ENCODE measurements at regions not wholly inside any gene's neighbourhood (a gene's known extent, or its start where the extent isn't known, plus 50 kb on each side); places are given as distances from the start of the nearest gene placed in this dataset.

DNA sequence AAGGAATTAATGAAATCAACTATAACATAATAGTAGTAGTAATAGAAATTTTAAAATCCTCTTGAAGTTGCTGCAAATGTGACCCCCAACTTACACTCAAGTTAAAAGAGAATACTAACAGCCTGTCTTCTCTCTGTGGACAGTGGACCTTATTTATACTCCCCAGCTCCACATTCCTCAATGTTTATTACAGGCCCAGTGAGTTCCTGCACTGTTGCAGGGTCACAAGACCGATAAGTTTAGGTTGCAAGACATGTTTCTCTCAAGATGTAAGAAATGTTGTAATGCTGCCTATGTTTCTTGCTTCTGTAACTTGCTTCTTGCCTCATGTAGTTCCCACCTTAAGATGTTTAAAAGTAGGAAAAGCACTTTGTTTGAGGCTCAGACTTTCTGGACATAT, 888.1 kb downstream of the PDCD6IP start:
- CTCF ChIA-PET, result no interaction called here
- no peaks in the 10 kb centered on the region for H3K4me1 ChIP-seq (ENCODE audit: control insufficient read depth, insufficient read depth, low read length)
- TF ChIP-seq, protein P1, sequence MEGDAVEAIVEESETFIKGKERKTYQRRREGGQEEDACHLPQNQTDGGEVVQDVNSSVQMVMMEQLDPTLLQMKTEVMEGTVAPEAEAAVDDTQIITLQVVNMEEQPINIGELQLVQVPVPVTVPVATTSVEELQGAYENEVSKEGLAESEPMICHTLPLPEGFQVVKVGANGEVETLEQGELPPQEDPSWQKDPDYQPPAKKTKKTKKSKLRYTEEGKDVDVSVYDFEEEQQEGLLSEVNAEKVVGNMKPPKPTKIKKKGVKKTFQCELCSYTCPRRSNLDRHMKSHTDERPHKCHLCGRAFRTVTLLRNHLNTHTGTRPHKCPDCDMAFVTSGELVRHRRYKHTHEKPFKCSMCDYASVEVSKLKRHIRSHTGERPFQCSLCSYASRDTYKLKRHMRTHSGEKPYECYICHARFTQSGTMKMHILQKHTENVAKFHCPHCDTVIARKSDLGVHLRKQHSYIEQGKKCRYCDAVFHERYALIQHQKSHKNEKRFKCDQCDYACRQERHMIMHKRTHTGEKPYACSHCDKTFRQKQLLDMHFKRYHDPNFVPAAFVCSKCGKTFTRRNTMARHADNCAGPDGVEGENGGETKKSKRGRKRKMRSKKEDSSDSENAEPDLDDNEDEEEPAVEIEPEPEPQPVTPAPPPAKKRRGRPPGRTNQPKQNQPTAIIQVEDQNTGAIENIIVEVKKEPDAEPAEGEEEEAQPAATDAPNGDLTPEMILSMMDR (IDR thresholded peaks at IDR 0.05), result no peak
- TF ChIP-seq, protein P2, sequence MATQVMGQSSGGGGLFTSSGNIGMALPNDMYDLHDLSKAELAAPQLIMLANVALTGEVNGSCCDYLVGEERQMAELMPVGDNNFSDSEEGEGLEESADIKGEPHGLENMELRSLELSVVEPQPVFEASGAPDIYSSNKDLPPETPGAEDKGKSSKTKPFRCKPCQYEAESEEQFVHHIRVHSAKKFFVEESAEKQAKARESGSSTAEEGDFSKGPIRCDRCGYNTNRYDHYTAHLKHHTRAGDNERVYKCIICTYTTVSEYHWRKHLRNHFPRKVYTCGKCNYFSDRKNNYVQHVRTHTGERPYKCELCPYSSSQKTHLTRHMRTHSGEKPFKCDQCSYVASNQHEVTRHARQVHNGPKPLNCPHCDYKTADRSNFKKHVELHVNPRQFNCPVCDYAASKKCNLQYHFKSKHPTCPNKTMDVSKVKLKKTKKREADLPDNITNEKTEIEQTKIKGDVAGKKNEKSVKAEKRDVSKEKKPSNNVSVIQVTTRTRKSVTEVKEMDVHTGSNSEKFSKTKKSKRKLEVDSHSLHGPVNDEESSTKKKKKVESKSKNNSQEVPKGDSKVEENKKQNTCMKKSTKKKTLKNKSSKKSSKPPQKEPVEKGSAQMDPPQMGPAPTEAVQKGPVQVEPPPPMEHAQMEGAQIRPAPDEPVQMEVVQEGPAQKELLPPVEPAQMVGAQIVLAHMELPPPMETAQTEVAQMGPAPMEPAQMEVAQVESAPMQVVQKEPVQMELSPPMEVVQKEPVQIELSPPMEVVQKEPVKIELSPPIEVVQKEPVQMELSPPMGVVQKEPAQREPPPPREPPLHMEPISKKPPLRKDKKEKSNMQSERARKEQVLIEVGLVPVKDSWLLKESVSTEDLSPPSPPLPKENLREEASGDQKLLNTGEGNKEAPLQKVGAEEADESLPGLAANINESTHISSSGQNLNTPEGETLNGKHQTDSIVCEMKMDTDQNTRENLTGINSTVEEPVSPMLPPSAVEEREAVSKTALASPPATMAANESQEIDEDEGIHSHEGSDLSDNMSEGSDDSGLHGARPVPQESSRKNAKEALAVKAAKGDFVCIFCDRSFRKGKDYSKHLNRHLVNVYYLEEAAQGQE (IDR thresholded peaks at IDR 0.05; ENCODE audit: insufficient read depth in 1 of 2, low read depth in 2 of 2, low read length in 1 of 2), result no peak
- TF ChIP-seq POLR2AphosphoS5 (IDR thresholded peaks at IDR 0.05; ENCODE audit: low read depth, low read length), result no peak
- TF ChIP-seq TCF7L2 (IDR thresholded peaks at IDR 0.05; ENCODE audit: low read depth, low read length), result no peak
- no peak for TF ChIP-seq SIN3A (IDR thresholded peaks at IDR 0.05; ENCODE audit: borderline replicate concordance, insufficient read depth, low read depth, low read length)
- intact Hi-C loops (cut with micrococcal nuclease; ENCODE audit: unreplicated experiment) (loop anchor here (10.0 kb wide), 1 partner anchor 422 kb away; no protein-coding TSS in a partner anchor), in situ Hi-C loops (cut with HindIII; ENCODE audit: low pct_unique_long_range_greater_than_20kb, low sequenced_read_pairs) (no loop called here)
- no peaks in the 10 kb centered on the region for H3K27me3 ChIP-seq (ENCODE audit: control insufficient read depth, insufficient read depth, low read length)
- no peak overlapping the region for H3K27ac ChIP-seq (ENCODE audit: low read length)
- no peaks in the 10 kb centered on the region for H3K9me3 ChIP-seq (ENCODE audit: control insufficient read depth, insufficient read depth, low read depth, low read length)
- BruUV-seq (replicated peaks), result no TSS peak
- no peak for DNase-seq (ENCODE audit: low read depth, low spot score)
- POLR2A ChIA-PET, result no interaction called here
- H3K36me3 ChIP-seq (ENCODE audit: control insufficient read depth, insufficient read depth, low read length), result no peaks in the 10 kb centered on the region
- ATAC-seq, result no peak
- no peak overlapping the region for H3K4me3 ChIP-seq (ENCODE audit: low read depth in 2 of 2, low read length in 2 of 2)

DNA sequence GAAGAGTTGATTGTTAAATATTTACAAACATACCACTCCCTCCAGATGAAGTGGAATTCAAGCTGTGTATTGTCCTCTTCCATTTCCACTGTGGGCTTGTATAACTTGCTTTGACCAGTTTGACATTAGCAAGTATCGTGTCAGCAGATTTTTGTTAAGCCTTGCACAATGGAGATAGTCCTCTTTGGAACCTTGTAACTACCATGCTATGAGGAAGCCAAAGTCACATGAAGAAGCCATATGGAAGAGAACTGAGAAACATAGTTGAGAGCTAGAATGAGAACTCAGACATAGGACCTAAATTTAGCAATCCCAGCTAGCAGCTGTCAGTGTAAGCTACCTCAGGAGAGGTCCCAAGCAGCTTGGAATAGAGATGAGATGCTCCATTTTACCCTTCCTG, 889.2 kb downstream of the PDCD6IP start:
- TF ChIP-seq POLR2AphosphoS5 (IDR thresholded peaks at IDR 0.05; ENCODE audit: low read depth, low read length), result no peak
- no peak for TF ChIP-seq SIN3A (IDR thresholded peaks at IDR 0.05; ENCODE audit: borderline replicate concordance, insufficient read depth, low read depth, low read length)
- TF ChIP-seq, protein P2 (IDR thresholded peaks at IDR 0.05; ENCODE audit: insufficient read depth in 1 of 2, low read depth in 2 of 2, low read length in 1 of 2), result no peak
- TF ChIP-seq, protein P1 (IDR thresholded peaks at IDR 0.05), result no peak
- TF ChIP-seq TCF7L2 (IDR thresholded peaks at IDR 0.05; ENCODE audit: low read depth, low read length), result no peak
- in situ Hi-C loops (cut with HindIII; ENCODE audit: low pct_unique_long_range_greater_than_20kb, low sequenced_read_pairs) (no loop called here), intact Hi-C loops (cut with micrococcal nuclease; ENCODE audit: unreplicated experiment) (loop anchor here (10.0 kb wide), 1 partner anchor 423 kb away; no protein-coding TSS in a partner anchor)
- POLR2A ChIA-PET, result no interaction called here
- Histone ChIP-seq H3K27ac (ENCODE audit: low read length) (no peak overlapping the region), H3K27me3 (ENCODE audit: control insufficient read depth, insufficient read depth, low read length) (no peaks in the 10 kb centered on the region), H3K36me3 (ENCODE audit: control insufficient read depth, insufficient read depth, low read length) (no peaks in the 10 kb centered on the region), H3K9me3 (ENCODE audit: control insufficient read depth, insufficient read depth, low read depth, low read length) (no peaks in the 10 kb centered on the region), H3K4me3 (ENCODE audit: low read depth in 2 of 2, low read length in 2 of 2) (no peak overlapping the region), H3K4me1 (ENCODE audit: control insufficient read depth, insufficient read depth, low read length) (no peaks in the 10 kb centered on the region)
- BruUV-seq (replicated peaks), result no TSS peak
- DNase-seq (ENCODE audit: low read depth, low spot score) (no peak), ATAC-seq (no peak)
- CTCF ChIA-PET, result interaction anchor here (0.5 kb wide), 1 partner anchor 804 kb away, joined by 3 read pairs; no protein-coding TSS in a partner anchor
